HepG2 (cell line): ENCODE measurements at regions not wholly inside any gene's neighbourhood (a gene's known extent, or its start where the extent isn't known, plus 50 kb on each side); places are given as distances from the start of the nearest gene placed in this dataset.

ENCODE experiments used
- ATAC-seq: fragments of 200-7000 bp; cut with Tn5 transposase; 3 replicates; pipeline ENCODE4 v1.9.1; 2020; ENCODE audit warnings: mild to moderate bottlenecking, moderate library complexity
- BruUV-seq: library from RNA; stranded (reverse); fragments of 400-500 nt; replicated peaks from 2 replicates; lab custom pipeline; 2021; lab: Mats Ljungman, UMichigan
- CTCF ChIA-PET: fragments of 300-600 bp; formaldehyde crosslinking; extraction: SDS; loops from one replicate; lab custom pipeline; 2021; ENCODE audit warnings: low total read pairs, inconsistent platforms, low intra/inter-chr PET ratio; lab: Yijun Ruan, JAX
- POLR2A ChIA-PET: fragments of 350-600 bp; sonication (Branson Sonifier 250); formaldehyde crosslinking; loops from one replicate; lab custom pipeline; 2020; ENCODE audit warnings: antibody characterized with exemption, inconsistent platforms; lab: Yijun Ruan, JAX
- DNase-seq: peaks from one replicate; pipeline ENCODE4 v3.0.0-alpha.2; 2015; ENCODE audit warnings: low spot score
- FAIRE-seq: peaks from 3 replicates; lab custom pipeline; 2011; peaks lifted over from hg19 to GRCh38; lab: Jason Lieb, UNC
- H2AFZ ChIP-seq: one replicate; pipeline ENCODE4 v1.6.1; 2011; ENCODE audit warnings: low read length, inconsistent platforms
- H3K27ac ChIP-seq: fragments of 300-600 bp; 3 replicates; pipeline ENCODE4 v1.8.0; 2011; ENCODE audit warnings: mixed run types, mild to moderate bottlenecking, mixed read lengths, low read length, inconsistent platforms; ENCODE audit not compliant: insufficient read depth; ENCODE audit errors: extremely low read length
- H3K27me3 ChIP-seq, 2 experiments: fragments of 200-600 bp in 1 of 2; 2 replicates in 1 of 2; 3 replicates in 1 of 2; pipeline versions ENCODE4 v1.6.0 to v1.8.0; 2011; ENCODE audit warnings: low read length in 2 of 2, mild to moderate bottlenecking in 2 of 2, moderate library complexity in 2 of 2, inconsistent platforms in 1 of 2; ENCODE audit not compliant: insufficient read depth in 2 of 2, control insufficient read depth in 1 of 2
- H3K36me3 ChIP-seq, 2 experiments: fragments of 200-600 bp in 1 of 2; replicated peaks in 1 of 2; 2 replicates in 1 of 2; 3 replicates in 1 of 2; pipeline versions ENCODE4 v1.5.1 to v1.8.0; 2011; ENCODE audit warnings: low read length in 2 of 2, inconsistent platforms in 1 of 2; ENCODE audit not compliant: insufficient read depth in 2 of 2, control insufficient read depth in 1 of 2
- H3K4me1 ChIP-seq: 2 replicates; pipeline ENCODE4 v1.5.1; 2012; ENCODE audit warnings: low read length, inconsistent platforms; ENCODE audit not compliant: insufficient read depth
- H3K4me2 ChIP-seq: 2 replicates; pipeline ENCODE4 v1.6.0; 2011; ENCODE audit warnings: low read depth, low read length, inconsistent platforms
- H3K4me3 ChIP-seq, 3 experiments: fragments of 200-600 bp in 1 of 3; sonication (generic), shearing (Covaris generic) in 1 of 3; replicated peaks in 1 of 3; 2 replicates each; pipeline ENCODE4 v1.5.1; 2011 to 2016; ENCODE audit warnings: low read length in 3 of 3, inconsistent platforms in 2 of 3, low read depth in 2 of 3, mild to moderate bottlenecking in 2 of 3, control low read depth in 1 of 3, mixed read lengths in 1 of 3; ENCODE audit not compliant: insufficient read depth in 1 of 3
- H3K79me2 ChIP-seq: one replicate; pipeline ENCODE4 v1.6.1; 2011; ENCODE audit warnings: low read length, inconsistent platforms; ENCODE audit not compliant: insufficient read depth
- H3K9ac ChIP-seq: 2 replicates; pipeline ENCODE4 v1.6.0; 2011; ENCODE audit warnings: mild to moderate bottlenecking, low read depth, low read length, inconsistent platforms; ENCODE audit not compliant: insufficient read depth
- H3K9me3 ChIP-seq: 2 replicates; pipeline ENCODE4 v1.5.1; 2012; ENCODE audit warnings: mild to moderate bottlenecking, low read length
- H4K20me1 ChIP-seq: 2 replicates; pipeline ENCODE4 v1.6.0; 2011; ENCODE audit warnings: inconsistent platforms, mild to moderate bottlenecking, low read length, moderate library complexity; ENCODE audit not compliant: insufficient read depth
- BRD4 ChIP-seq: sonication (generic); formaldehyde crosslinking; IDR thresholded peaks from 2 replicates; pipeline ENCODE4 v1.4.0; 2020; ENCODE audit warnings: missing genetic modification reagents
- CBX5 ChIP-seq: sonication (generic); formaldehyde crosslinking; IDR thresholded peaks from 2 replicates; pipeline ENCODE4 v1.4.0; 2020; ENCODE audit warnings: missing genetic modification reagents, borderline replicate concordance
- PATZ1 ChIP-seq: sonication (generic); formaldehyde crosslinking; IDR thresholded peaks from 2 replicates; pipeline ENCODE4 v1.4.0; 2020; ENCODE audit warnings: missing genetic modification reagents
- ZBTB26 ChIP-seq: IDR thresholded peaks from 2 replicates; pipeline ENCODE4 v1.6.1; 2016; ENCODE audit warnings: missing compliant biosample characterization, missing genetic modification reagents, borderline replicate concordance
- ZNF205 ChIP-seq: IDR thresholded peaks from 2 replicates; pipeline ENCODE4 v1.6.1; 2018; ENCODE audit warnings: missing biosample characterization, missing genetic modification reagents
- ZNF207 ChIP-seq: fragments of 450-650 bp; IDR thresholded peaks from 2 replicates; pipeline ENCODE4 v1.6.1; 2016; ENCODE audit warnings: antibody characterized with exemption, borderline replicate concordance
- ZNF224 ChIP-seq: sonication (generic); formaldehyde crosslinking; IDR thresholded peaks from 2 replicates; pipeline ENCODE4 v1.5.0; 2020; ENCODE audit warnings: mild to moderate bottlenecking, missing genetic modification reagents
- ZNF326 ChIP-seq: sonication (generic); formaldehyde crosslinking; IDR thresholded peaks from 2 replicates; pipeline ENCODE4 v1.4.0; 2020; ENCODE audit warnings: missing genetic modification reagents, borderline replicate concordance
- ZNF430 ChIP-seq: sonication (generic); formaldehyde crosslinking; IDR thresholded peaks from 2 replicates; pipeline ENCODE4 v1.9.0; 2021; ENCODE audit warnings: mild to moderate bottlenecking, missing genetic modification reagents
- ZNF567 ChIP-seq: sonication (generic); formaldehyde crosslinking; IDR thresholded peaks from 2 replicates; pipeline ENCODE4 v1.8.1; 2023; ENCODE audit warnings: mild to moderate bottlenecking, missing genetic modification reagents, borderline replicate concordance
- in situ Hi-C: cut with HindIII; loops from 2 replicates; pipeline ENCODE4 v1.10.0; 2017; ENCODE audit warnings: low pct_unique_long_range_greater_than_20kb; ENCODE audit not compliant: extremely low pct_ligation_motif_present
- intact Hi-C: fragments of 100-400 bp; cut with micrococcal nuclease; formaldehyde crosslinking; loops from one replicate; pipeline ENCODE4 v1.10.0; 2022; ENCODE audit not compliant: unreplicated experiment

GRCh38 chr5:40308867-40309266, 370.8 kb upstream of the PTGER4 start:
- ATAC-seq (no peak), DNase-seq (no peak), FAIRE-seq (no peak)
- Histone ChIP-seq H3K27me3 (no peaks in the 10 kb centered on the region), H3K9me3 (no peaks in the 10 kb centered on the region; the same call in 1 of the 2 replicates), H3K27ac (no peak overlapping the region), H2AFZ (no peak overlapping the region), H3K9ac (no peak overlapping the region), H3K79me2 (no peaks in the 10 kb centered on the region), H4K20me1 (no peaks in the 10 kb centered on the region), H3K4me1 (no peaks in the 10 kb centered on the region), H3K36me3 (no peaks in the 10 kb centered on the region), H3K4me2 (no peak overlapping the region), H3K4me3 (no peak overlapping the region)
- CTCF ChIA-PET = no interaction called here
- POLR2A ChIA-PET = no interaction called here
- in situ Hi-C loops = no loop called here
- intact Hi-C loops = no loop called here
- no peak for TF ChIP-seq ZNF205
- no peak for TF ChIP-seq PATZ1 (CRISPR knock-in tag)
- TF ChIP-seq ZNF430 = no peak
- TF ChIP-seq ZNF224 (CRISPR knock-in tag) = no peak
- TF ChIP-seq ZNF326 (CRISPR knock-in tag) = no peak
- TF ChIP-seq ZNF207 = no peak
- TF ChIP-seq BRD4 (CRISPR knock-in tag) = no peak
- no peak for TF ChIP-seq ZNF567 (CRISPR knock-in tag)
- TF ChIP-seq ZBTB26 = no peak
- TF ChIP-seq CBX5 (CRISPR knock-in tag) = no peak
- no TSS peak for BruUV-seq
